Natural killer cell (primary cell): ENCODE measurements at regions not wholly inside any gene's neighbourhood (a gene's known extent, or its start where the extent isn't known, plus 50 kb on each side); places are given as distances from the start of the nearest gene placed in this dataset.

Experiments used
- ATAC-seq, 3 donors: fragments of 150-1000 bp in 2 of 3; fragments of 200-7000 bp in 1 of 3; cut with Tn5 transposase; 1 replicate in 1 of 3; 2 replicates in 2 of 3; pipeline ENCODE4 v1.10.0; 2021; ENCODE audit warnings: mild to moderate bottlenecking in 2 of 3, moderate library complexity in 2 of 3
- DNase-seq, 2 donors: peaks; one replicate each; pipeline versions ENCODE4 v3.0.0 to v3.0.0-alpha.2; 2013 to 2021; ENCODE audit warnings: mixed read lengths in 1 of 2
- H3K27ac ChIP-seq: one replicate; pipeline ENCODE4 v1.5.1; 2013; ENCODE audit warnings: mild to moderate bottlenecking, low read length
- H3K27me3 ChIP-seq: one replicate; pipeline ENCODE4 v1.6.1; 2013; ENCODE audit warnings: low read length; ENCODE audit not compliant: control insufficient read depth, insufficient read depth
- H3K36me3 ChIP-seq: one replicate; pipeline ENCODE4 v1.6.1; 2013; ENCODE audit warnings: low read length; ENCODE audit not compliant: control insufficient read depth, insufficient read depth
- H3K4me1 ChIP-seq: one replicate; pipeline ENCODE4 v1.6.1; 2013; ENCODE audit warnings: low read length; ENCODE audit not compliant: control insufficient read depth, insufficient read depth
- H3K4me3 ChIP-seq: one replicate; pipeline ENCODE4 v1.5.1; 2013; ENCODE audit warnings: low read length
- H3K9me3 ChIP-seq: one replicate; pipeline ENCODE4 v1.6.1; 2013; ENCODE audit warnings: low read length; ENCODE audit not compliant: control insufficient read depth, insufficient read depth
- H3K27ac Mint-ChIP-seq, 2 donors: one replicate each; pipeline ENCODE4 v1.8.0; 2022; ENCODE audit warnings: mild to moderate bottlenecking in 2 of 2, mixed read lengths in 2 of 2, moderate library complexity in 1 of 2
- H3K27me3 Mint-ChIP-seq, 2 donors: one replicate each; pipeline ENCODE4 v1.8.0; 2022; ENCODE audit warnings: low read depth in 2 of 2, mixed read lengths in 2 of 2
- H3K36me3 Mint-ChIP-seq: one replicate; pipeline ENCODE4 v1.8.0; 2022; ENCODE audit warnings: mixed read lengths
- H3K4me1 Mint-ChIP-seq, 2 donors: one replicate each; pipeline ENCODE4 v1.8.0; 2022; ENCODE audit warnings: mixed read lengths in 2 of 2
- H3K4me3 Mint-ChIP-seq: one replicate; pipeline ENCODE4 v1.8.0; 2022; ENCODE audit warnings: mild to moderate bottlenecking, moderate library complexity, mixed read lengths
- H3K9me3 Mint-ChIP-seq, 2 donors: one replicate each; pipeline ENCODE4 v1.8.0; 2022; ENCODE audit warnings: mixed read lengths in 2 of 2
- WGBS: methylation state at CpG from one replicate; pipeline ENCODE4 v1.1.7; 2013; ENCODE audit warnings: missing lambda C conversion rate; ENCODE audit not compliant: insufficient coverage; 5-methylcytosine and 5-hydroxymethylcytosine counted together
- intact Hi-C: fragments of 100-400 bp; cut with micrococcal nuclease; formaldehyde crosslinking; loops from one replicate; pipeline ENCODE4 v1.14.2; 2022
- TF ChIP-seq, protein P1 (sequence below): fragments of 200-600 bp; IDR thresholded peaks from one replicate; pipeline ENCODE4 v1.8.0; 2022; ENCODE audit warnings: antibody characterized with exemption

DNA sequence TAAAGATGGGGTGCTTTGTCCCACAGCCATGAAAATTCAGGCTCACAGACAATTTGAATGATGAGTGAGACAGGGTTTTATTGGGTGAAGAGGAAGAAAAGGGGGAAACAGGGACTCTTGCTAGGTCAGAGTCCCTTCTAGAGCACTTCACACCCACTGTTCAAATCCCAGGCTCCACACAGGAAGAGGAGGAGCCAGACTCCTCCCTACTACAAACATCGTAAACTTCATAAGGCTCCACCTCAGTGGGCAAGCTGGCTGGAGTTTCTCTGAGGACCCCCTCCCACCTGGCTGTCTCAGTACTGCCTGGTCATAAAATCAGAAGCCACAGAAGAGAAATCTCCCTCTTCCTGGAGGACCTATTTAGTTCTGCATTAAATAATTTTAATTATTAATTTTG, 80.3 kb upstream of the KCNMB2 start:
- no peaks in the 10 kb centered on the region for H3K9me3 ChIP-seq
- Mint-ChIP-seq H3K36me3 (no peaks in the 10 kb centered on the region), H3K27ac (no peak overlapping the region), H3K9me3 (no peaks in the 10 kb centered on the region), H3K27me3 (peaks cover 0 to 4% of the 10 kb centered on the region in 2 donors), H3K4me1 (no peaks in the 10 kb centered on the region), H3K4me3 (no peak overlapping the region)
- H3K36me3 ChIP-seq, result no peaks in the 10 kb centered on the region
- no peaks in the 10 kb centered on the region for H3K27me3 ChIP-seq
- DNase-seq (no peak), ATAC-seq (no peak)
- H3K27ac ChIP-seq, result no peak overlapping the region
- no peaks in the 10 kb centered on the region for H3K4me1 ChIP-seq
- TF ChIP-seq, protein P1, sequence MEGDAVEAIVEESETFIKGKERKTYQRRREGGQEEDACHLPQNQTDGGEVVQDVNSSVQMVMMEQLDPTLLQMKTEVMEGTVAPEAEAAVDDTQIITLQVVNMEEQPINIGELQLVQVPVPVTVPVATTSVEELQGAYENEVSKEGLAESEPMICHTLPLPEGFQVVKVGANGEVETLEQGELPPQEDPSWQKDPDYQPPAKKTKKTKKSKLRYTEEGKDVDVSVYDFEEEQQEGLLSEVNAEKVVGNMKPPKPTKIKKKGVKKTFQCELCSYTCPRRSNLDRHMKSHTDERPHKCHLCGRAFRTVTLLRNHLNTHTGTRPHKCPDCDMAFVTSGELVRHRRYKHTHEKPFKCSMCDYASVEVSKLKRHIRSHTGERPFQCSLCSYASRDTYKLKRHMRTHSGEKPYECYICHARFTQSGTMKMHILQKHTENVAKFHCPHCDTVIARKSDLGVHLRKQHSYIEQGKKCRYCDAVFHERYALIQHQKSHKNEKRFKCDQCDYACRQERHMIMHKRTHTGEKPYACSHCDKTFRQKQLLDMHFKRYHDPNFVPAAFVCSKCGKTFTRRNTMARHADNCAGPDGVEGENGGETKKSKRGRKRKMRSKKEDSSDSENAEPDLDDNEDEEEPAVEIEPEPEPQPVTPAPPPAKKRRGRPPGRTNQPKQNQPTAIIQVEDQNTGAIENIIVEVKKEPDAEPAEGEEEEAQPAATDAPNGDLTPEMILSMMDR, result no peak
- H3K4me3 ChIP-seq, result no peak overlapping the region
- intact Hi-C loops, result no loop called here
- 69% methylated on average over 1 of the region's 1 CpG for WGBS

DNA sequence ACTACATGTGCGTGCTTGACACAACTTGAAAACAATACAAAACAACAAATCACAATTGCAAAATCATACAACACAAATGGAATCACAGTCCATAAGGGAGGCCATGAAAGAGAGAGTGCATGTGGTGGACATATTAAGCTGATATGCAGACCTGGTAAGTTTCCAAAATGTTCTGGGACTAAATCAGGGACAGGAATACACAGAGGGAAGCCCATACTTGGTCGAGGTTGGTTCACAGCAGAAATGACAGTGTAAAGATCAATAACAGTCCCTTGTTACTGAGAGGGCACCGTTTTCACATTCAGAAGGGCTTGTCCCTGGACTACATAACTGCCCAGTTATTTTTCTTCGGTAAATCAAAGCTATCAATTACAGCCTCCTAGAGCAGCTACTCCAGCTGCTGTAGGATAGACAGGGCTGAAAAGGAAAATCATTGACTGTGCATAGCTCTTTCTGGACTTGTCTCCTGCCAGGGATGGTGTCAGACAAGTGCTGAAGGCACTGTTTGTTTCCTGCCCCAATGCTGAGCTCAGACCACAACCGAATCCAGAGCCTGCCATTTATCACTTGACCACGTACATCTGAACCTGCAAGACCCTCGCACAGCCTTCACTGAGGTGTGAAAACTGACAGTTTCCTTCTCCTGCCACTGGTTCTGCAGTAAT, 79.5 kb upstream of the KCNMB2 start:
- WGBS, result 49% methylated on average over 7 of the region's 7 CpGs
- ATAC-seq (no peak), DNase-seq (no peak)
- Mint-ChIP-seq H3K4me3 (no peak overlapping the region), H3K36me3 (no peaks in the 10 kb centered on the region), H3K9me3 (no peaks in the 10 kb centered on the region), H3K27ac (no peak overlapping the region), H3K27me3 (peaks cover 0 to 4% of the 10 kb centered on the region in 2 donors), H3K4me1 (no peaks in the 10 kb centered on the region)
- H3K36me3 ChIP-seq, result no peaks in the 10 kb centered on the region
- no peak overlapping the region for H3K27ac ChIP-seq
- intact Hi-C loops, result no loop called here
- H3K9me3 ChIP-seq, result no peaks in the 10 kb centered on the region
- H3K4me1 ChIP-seq, result no peaks in the 10 kb centered on the region
- TF ChIP-seq, protein P1, result no peak
- H3K4me3 ChIP-seq, result no peak overlapping the region
- H3K27me3 ChIP-seq, result no peaks in the 10 kb centered on the region

DNA sequence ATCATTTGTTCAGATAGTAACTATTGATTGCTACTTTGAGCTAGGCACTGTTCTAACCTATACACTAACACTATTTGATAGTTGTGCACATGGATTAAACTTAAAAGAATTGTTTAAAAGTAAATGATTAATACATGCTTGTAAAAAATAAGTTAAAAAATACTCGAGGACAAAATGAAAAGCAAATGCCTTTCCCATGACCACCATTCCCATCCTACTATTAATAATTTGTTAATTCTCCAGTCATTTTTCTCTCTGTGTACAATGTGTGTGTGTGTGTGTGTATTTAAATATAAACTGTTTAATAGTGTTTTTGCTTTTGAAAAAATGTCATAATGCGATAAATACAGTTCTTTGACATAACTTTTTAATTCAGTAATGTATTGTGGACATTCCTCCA, 78.7 kb upstream of the KCNMB2 start:
- Mint-ChIP-seq H3K27ac (no peak overlapping the region), H3K4me1 (no peaks in the 10 kb centered on the region), H3K9me3 (no peaks in the 10 kb centered on the region), H3K36me3 (no peaks in the 10 kb centered on the region), H3K27me3 (peaks cover 0 to 4% of the 10 kb centered on the region in 2 donors), H3K4me3 (no peak overlapping the region)
- no peak overlapping the region for H3K27ac ChIP-seq
- no peaks in the 10 kb centered on the region for H3K36me3 ChIP-seq
- H3K27me3 ChIP-seq, result no peaks in the 10 kb centered on the region
- H3K4me3 ChIP-seq, result no peak overlapping the region
- no peaks in the 10 kb centered on the region for H3K9me3 ChIP-seq
- TF ChIP-seq, protein P1, result no peak
- intact Hi-C loops, result no loop called here
- ATAC-seq (no peak), DNase-seq (no peak)
- H3K4me1 ChIP-seq, result no peaks in the 10 kb centered on the region
- WGBS, result no CpG with 5 or more reads among the region's 2 CpGs
